Anterior cingulate cortex (tissue), 58 donors: ENCODE measurements at regions not wholly inside any gene's neighbourhood (a gene's known extent, or its start where the extent isn't known, plus 50 kb on each side); places are given as distances from the start of the nearest gene placed in this dataset.
A peak's percentile ranks its signal among the peaks of the same experiment; 100 is the strongest.
"Not testable (repeated sequence)": the region's sequence is repeated elsewhere in the genome, so short reads cannot be mapped to it uniquely, and the experiment has no call there.

ENCODE experiments used
- DNase-seq, 58 donors: peaks; one replicate each; lab custom pipeline; 2025; lab: John Stamatoyannopoulos, UW

DNA sequence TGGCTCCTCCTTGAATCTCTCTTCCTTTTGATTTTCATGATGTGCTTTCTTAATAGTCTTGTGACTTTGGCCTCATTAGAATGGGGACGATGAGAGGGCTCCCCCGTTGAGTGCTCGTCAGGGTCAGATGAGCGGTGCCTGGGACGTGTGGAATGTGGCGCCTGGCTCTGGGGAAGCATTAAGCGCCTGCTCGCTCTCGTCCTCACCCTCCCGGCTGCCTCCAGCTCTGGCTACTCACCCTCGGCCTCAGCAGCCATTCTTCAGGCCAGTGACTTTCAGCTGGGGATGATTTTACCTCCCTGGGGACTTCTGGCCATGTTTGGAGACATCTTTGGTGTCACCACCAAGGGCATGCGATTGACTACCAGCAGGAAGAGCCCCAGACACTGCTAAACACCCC, 69.7 kb downstream of the RPS6KA4 start:
- DNase-seq = no peak

DNA sequence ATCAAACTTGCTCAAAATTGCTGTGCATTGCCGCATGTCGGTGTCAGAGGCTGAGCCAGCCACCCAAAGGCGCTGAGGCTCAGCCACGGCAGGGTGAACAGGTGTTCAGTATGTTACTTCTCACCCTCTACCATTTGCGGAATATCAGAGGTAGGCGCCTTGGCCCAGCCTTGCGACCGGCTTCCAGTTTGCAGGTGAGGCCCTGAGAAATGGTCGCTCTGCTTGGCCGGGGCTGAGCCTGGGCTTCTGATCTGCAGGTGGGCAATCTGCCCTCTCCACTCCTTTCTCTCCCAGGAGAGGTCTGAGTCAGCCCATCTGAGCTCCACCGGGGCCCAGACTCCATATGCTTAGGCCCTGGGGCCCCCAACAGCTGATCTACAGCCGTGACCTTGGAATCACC, 71.0 kb downstream of the RPS6KA4 start:
- no peak for DNase-seq

GRCh38 chr11:64430645-64431044, 71.7 kb downstream of the RPS6KA4 start:
- no peak for DNase-seq

GRCh38 chr11:64436000-64436399, 77.0 kb downstream of the RPS6KA4 start:
- peak in 1 of 58 donors; percentile 7 for DNase-seq

GRCh38 chr11:64437426-64437825, 78.5 kb downstream of the RPS6KA4 start:
- no peak for DNase-seq

- DNase-seq = no peak
These were observed 80.2 kb downstream of the RPS6KA4 start for GRCh38 chr11:64438986-64439771.

- not testable (repeated sequence) for DNase-seq
These were observed 81.0 kb downstream of the RPS6KA4 start for GRCh38 chr11:64439772-64440491.

GRCh38 chr11:64441127-64441526, 82.2 kb downstream of the RPS6KA4 start:
- DNase-seq = no peak

GRCh38 chr11:64443001-64443400, 84.0 kb downstream of the RPS6KA4 start:
- peak in 1 of 58 donors; percentile 11 for DNase-seq

GRCh38 chr11:64444838-64445441, 86.0 kb downstream of the RPS6KA4 start:
- DNase-seq = no peak

GRCh38 chr11:64445651-64446050, 86.7 kb downstream of the RPS6KA4 start:
- DNase-seq = no peak

DNA sequence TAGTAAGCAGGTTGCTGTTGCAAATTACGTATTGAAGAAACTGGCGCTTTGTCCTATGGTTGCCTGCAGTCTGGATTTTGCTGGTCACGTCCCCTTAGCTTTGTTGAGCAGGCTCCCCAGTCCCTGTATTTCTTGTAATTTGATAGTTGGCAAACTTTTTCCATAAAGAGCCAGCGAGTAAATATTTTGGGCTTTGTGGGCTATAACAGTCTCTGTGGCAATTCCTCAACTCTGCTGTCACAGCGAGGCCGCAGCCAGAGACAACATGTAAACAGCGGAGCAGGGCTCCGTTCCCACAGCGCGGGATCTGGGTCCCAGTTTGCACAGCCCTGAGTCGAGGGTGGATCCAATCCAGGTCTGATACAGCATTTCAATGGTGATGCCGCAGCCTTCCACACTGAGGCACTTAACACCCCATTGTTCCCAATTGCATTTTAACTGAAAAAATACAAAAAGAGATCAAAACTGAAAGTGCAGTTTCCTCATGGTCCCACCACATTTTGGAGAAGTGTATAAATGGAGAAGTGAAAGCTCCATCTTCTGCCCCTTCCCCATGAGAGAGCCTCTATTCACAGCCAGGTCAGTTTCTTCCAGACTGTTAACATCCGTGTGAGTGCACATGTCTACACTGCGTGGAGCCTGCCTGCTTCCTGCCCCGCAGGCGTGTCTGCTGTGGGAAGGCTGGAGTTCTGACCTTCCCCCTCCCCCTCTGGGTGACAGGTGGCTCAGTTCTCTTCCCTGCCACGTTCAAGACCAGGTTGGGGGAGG, 89.1 kb downstream of the RPS6KA4 start:
- DNase-seq = peak in 35 of 58 donors; percentile 2 to 71 (median 28)

DNA sequence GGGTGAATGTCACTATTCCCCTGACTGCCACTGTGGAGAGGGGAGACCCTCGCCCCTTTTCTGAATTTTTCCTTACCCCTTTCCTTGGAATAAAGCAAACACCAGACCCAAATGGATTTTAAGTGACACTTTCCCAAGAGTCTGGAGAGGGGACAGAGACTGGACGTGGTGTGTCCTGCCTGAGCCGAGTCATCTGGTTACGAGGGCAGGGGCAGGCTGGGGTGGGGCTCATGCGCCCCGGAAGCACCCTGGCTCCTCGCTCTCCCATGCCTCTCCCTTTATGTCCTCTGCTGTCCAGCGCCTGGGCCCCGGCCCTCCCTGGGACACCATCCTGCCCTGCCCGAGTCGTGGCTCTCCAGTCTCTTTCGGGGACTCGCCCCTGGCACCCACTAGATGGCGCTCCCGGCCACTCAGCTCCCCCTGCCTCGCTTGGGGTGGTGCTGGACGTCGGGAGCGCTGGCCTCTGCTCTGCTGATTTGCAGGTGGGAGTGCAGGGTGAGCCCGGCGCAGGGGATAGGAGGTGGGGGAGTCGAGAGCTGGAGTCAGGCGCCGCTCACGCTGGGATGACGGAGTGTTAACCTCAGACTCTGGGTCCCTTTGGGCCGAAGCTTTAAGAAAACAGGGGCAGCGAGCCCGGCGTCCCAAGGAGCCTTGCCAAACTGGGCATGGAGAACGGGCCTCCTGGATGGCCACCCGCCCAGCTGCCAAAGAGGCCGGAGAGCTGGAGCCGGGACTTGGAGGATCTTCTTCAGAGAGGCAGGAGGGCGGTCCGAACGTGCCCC, 89.8 kb downstream of the RPS6KA4 start:
- DNase-seq = peak in 55 of 58 donors; percentile 9 to 85 (median 64)

DNA sequence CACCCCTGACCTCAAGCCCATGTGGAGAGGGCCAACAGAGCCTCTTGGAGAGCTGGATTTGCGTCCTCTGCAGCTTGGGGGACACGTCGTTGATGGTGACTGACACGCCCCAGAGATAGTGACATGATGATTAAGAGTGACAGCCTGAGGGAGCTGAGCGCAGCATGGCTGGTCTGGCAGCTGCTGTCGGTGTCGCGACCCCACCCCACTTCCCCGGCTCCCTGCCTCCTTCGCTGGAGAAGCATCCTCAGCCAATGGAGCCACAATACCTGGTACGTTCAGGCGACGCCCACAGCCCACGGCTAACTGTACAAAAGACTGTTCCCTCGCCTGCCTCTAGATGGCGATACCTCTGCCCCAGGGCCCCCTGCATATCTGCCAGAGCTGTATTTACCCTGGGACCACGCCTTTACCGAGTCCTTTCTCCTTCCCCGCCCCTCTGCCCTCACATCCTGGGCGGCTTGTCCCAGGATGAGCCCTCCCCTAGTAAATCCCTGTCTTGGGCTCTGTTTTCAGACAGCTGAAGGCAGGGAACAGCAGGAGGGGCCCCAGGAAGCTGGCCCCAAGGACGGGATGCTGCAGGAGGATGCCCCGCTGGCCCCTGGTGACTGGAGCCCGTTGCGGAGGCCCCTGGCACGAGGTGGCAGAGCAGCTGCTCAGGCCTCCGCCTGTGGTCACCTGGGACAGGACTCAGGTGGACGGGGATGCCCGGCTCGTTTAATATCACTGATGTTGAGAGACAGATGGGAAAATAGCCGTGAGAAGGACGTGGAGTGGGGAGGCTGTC, 90.6 kb downstream of the RPS6KA4 start:
- DNase-seq = peak in 41 of 58 donors; percentile 4 to 60 (median 27)

DNA sequence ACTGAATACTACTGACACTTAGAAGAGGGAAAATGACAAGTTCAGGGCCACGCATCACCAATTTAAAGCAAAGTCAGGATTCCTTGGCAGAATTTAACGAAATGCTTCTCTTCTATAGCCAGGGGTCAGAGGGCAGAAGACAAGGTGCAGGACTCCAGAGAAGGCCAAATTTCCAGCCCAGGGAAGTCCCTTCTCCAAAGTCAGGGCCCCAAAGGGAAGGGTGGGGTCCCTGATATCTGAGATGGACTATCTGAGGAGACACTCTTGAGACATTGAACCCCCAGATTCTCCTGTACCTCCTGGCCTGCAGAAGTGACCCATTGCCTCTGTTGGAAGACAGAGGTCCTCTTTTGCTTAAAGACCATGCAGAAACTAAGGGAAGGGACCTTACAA, 91.2 kb downstream of the RPS6KA4 start:
- DNase-seq = no peak

GRCh38 chr11:64451856-64452255, 92.9 kb downstream of the RPS6KA4 start:
- no peak for DNase-seq

DNA sequence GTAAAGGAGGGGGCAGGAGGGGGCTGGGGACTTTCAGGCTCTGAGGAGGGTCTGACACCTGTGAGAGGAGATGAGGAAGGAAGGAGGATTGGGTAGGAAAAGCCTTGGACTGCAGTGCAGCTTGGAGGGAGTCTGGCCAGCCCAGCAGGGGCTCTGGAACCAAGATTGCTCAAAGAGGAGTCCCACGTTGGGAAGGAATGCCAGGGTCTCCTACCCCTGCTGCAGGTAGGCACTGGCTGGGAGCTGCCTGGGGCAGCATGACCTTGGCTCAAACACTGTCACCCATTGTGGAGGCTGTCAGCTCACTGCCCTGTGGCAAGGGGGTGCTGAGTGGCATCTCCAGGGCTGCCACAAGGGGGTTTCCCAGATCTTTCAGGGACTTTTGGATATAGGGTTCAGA, 94.5 kb downstream of the RPS6KA4 start:
- no peak for DNase-seq

DNA sequence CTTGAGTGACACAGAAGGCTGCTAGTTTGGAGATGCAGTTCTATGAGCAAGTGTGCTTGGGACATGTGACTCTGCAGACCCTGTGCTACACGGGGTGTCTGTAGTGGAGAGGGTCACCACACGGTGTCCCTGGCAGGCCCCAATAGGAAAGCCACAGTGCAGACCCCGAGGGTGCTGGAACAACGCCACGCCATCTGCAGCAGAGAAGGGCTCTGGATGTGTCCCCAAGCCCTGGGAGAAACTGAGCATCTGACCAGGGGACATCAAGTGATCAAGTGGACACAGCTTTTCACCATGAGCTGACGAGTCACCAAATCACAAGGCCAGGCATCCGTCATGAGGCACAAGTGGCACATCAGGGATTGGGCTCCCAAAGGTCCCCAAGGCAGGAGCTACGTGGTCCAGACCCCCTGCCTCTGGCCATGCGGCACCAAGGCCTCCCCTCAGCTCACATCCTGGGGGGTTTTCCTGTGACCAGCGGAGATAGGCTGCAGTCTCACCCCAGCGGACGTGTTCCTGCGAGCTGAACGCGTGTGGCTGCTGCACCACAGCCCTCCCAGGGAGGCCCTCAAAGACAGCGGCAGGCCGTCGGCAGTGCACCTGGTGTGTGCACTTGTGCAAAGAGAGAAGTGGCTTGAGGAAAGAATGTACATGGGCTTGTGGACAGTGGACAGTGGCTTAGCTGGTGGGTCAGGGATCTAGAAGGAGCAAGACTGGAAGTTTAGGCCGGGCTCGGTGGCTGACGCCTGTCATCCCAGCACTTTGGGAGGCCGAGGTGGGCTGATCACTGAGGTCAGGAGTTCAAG, 96.7 kb downstream of the RPS6KA4 start:
- no peak for DNase-seq
